DND-41 (cell line): ENCODE measurements at regions not wholly inside any gene's neighbourhood (a gene's known extent, or its start where the extent isn't known, plus 50 kb on each side); places are given as distances from the start of the nearest gene placed in this dataset.

ENCODE experiments used
- ATAC-seq: fragments of 200-7000 bp; cut with Tn5 transposase; 3 replicates; pipeline ENCODE4 v1.9.1; 2021; ENCODE audit warnings: low read depth; ENCODE audit not compliant: insufficient read depth
- DNase-seq: peaks from one replicate; pipeline ENCODE4 v3.0.0-alpha.2; 2020
- H2AFZ ChIP-seq: 2 replicates; pipeline ENCODE4 v1.6.0; 2012; ENCODE audit warnings: low read depth, low read length
- H3K27ac ChIP-seq: 2 replicates; pipeline ENCODE4 v1.5.1; 2012; ENCODE audit warnings: low read length, inconsistent platforms
- H3K27me3 ChIP-seq: fragments of 200-600 bp; sonication (generic); 2 replicates; pipeline ENCODE4 v1.6.0; 2012; ENCODE audit warnings: low read length, mild to moderate bottlenecking, inconsistent platforms; ENCODE audit not compliant: insufficient read depth, poor library complexity
- H3K36me3 ChIP-seq: 2 replicates; pipeline ENCODE4 v1.5.1; 2012; ENCODE audit warnings: low read length, inconsistent platforms; ENCODE audit not compliant: insufficient read depth
- H3K4me1 ChIP-seq: 2 replicates; pipeline ENCODE4 v1.5.1; 2012; ENCODE audit warnings: mild to moderate bottlenecking, low read length; ENCODE audit not compliant: insufficient read depth
- H3K4me2 ChIP-seq: 2 replicates; pipeline ENCODE4 v1.6.0; 2012; ENCODE audit warnings: mild to moderate bottlenecking, moderate library complexity, low read length, inconsistent platforms; ENCODE audit not compliant: insufficient read depth
- H3K4me3 ChIP-seq, 2 experiments: fragments of 200-600 bp in 1 of 2; shearing (Covaris generic) in 1 of 2; 2 replicates each; pipeline ENCODE4 v1.5.1; 2012 to 2016; ENCODE audit warnings: inconsistent platforms in 2 of 2, low read length in 2 of 2, mild to moderate bottlenecking in 2 of 2, low read depth in 1 of 2, moderate library complexity in 1 of 2
- H3K79me2 ChIP-seq: 2 replicates; pipeline ENCODE4 v1.6.0; 2012; ENCODE audit warnings: low read length, inconsistent platforms; ENCODE audit not compliant: insufficient read depth
- H3K9ac ChIP-seq: 2 replicates; pipeline ENCODE4 v1.6.0; 2012; ENCODE audit warnings: low read depth, mild to moderate bottlenecking, inconsistent platforms, low read length, moderate library complexity
- H3K9me3 ChIP-seq: 2 replicates; pipeline ENCODE4 v1.5.1; 2012; ENCODE audit warnings: low read length, moderate library complexity, mild to moderate bottlenecking, inconsistent platforms; ENCODE audit not compliant: insufficient read depth, severe bottlenecking
- H4K20me1 ChIP-seq: 2 replicates; pipeline ENCODE4 v1.6.0; 2012; ENCODE audit warnings: low read length; ENCODE audit not compliant: insufficient read depth
- CTCF ChIP-seq: IDR thresholded peaks from 2 replicates; pipeline ENCODE4 v1.5.1; 2012; ENCODE audit warnings: borderline replicate concordance, low read length, moderate library complexity, mild to moderate bottlenecking; ENCODE audit not compliant: poor library complexity, severe bottlenecking; ENCODE audit errors: extremely low read depth
- EZH2 ChIP-seq: IDR thresholded peaks from 3 replicates; pipeline ENCODE4 v1.6.1; 2012; ENCODE audit warnings: borderline replicate concordance, low read depth, mild to moderate bottlenecking, moderate library complexity, low read length, inconsistent platforms; ENCODE audit not compliant: severe bottlenecking

- Histone ChIP-seq H3K27ac (no peak overlapping the region), H2AFZ (no peak overlapping the region), H3K4me2 (no peak overlapping the region), H3K27me3 (no peaks in the 10 kb centered on the region), H3K4me3 (no peak overlapping the region), H3K79me2 (no peaks in the 10 kb centered on the region), H4K20me1 (no peaks in the 10 kb centered on the region), H3K4me1 (no peaks in the 10 kb centered on the region), H3K9ac (no peak overlapping the region), H3K36me3 (no peaks in the 10 kb centered on the region), H3K9me3 (no peaks in the 10 kb centered on the region)
- ATAC-seq (no peak), DNase-seq (no peak)
- TF ChIP-seq EZH2 (no peak), CTCF (no peak)
Measured at GRCh38 chr13:107025991-107026390, 458.1 kb upstream of the ARGLU1 start.

GRCh38 chr13:107023335-107023734 lies 455.4 kb upstream of the ARGLU1 start:
- no peak for ATAC-seq

GRCh38 chr13:107020393-107020792 lies 452.5 kb upstream of the ARGLU1 start:
- Histone ChIP-seq H3K9me3 (no peaks in the 10 kb centered on the region), H4K20me1 (no peaks in the 10 kb centered on the region), H3K4me2 (no peak overlapping the region), H3K27ac (no peak overlapping the region), H3K27me3 (no peaks in the 10 kb centered on the region), H3K4me3 (no peak overlapping the region), H3K4me1 (no peaks in the 10 kb centered on the region), H2AFZ (no peak overlapping the region), H3K79me2 (no peaks in the 10 kb centered on the region), H3K9ac (no peak overlapping the region), H3K36me3 (no peaks in the 10 kb centered on the region)
- no peak for TF ChIP-seq CTCF
- TF ChIP-seq EZH2, result no peak
- DNase-seq (no peak), ATAC-seq (no peak)

More at GRCh38 chr13:107023335-107023734, 455.4 kb upstream of the ARGLU1 start:
- DNase-seq, result no peak
- no peaks in the 10 kb centered on the region for H4K20me1 ChIP-seq
- H2AFZ ChIP-seq, result no peak overlapping the region
- H3K79me2 ChIP-seq, result no peaks in the 10 kb centered on the region
- H3K4me3 ChIP-seq, result no peak overlapping the region
- no peaks in the 10 kb centered on the region for H3K9me3 ChIP-seq
- H3K4me1 ChIP-seq, result no peaks in the 10 kb centered on the region
- no peak overlapping the region for H3K9ac ChIP-seq
- H3K27me3 ChIP-seq, result no peaks in the 10 kb centered on the region
- H3K4me2 ChIP-seq, result no peak overlapping the region
- TF ChIP-seq CTCF (no peak), EZH2 (no peak)
- H3K36me3 ChIP-seq, result no peaks in the 10 kb centered on the region
- no peak overlapping the region for H3K27ac ChIP-seq

- ATAC-seq (no peak), DNase-seq (no peak)
- H3K9ac ChIP-seq, result no peak overlapping the region
- TF ChIP-seq CTCF (no peak), EZH2 (no peak)
- no peaks in the 10 kb centered on the region for H3K36me3 ChIP-seq
- no peak overlapping the region for H3K27ac ChIP-seq
- no peak overlapping the region for H2AFZ ChIP-seq
- no peak overlapping the region for H3K4me3 ChIP-seq
- H4K20me1 ChIP-seq, result no peaks in the 10 kb centered on the region
- H3K27me3 ChIP-seq, result no peaks in the 10 kb centered on the region
- H3K9me3 ChIP-seq, result no peaks in the 10 kb centered on the region
- H3K4me2 ChIP-seq, result no peak overlapping the region
- no peaks in the 10 kb centered on the region for H3K79me2 ChIP-seq
- no peaks in the 10 kb centered on the region for H3K4me1 ChIP-seq
Measured at GRCh38 chr13:107018285-107018684, 450.3 kb upstream of the ARGLU1 start.
